ENCODE measurements at regions not wholly inside any gene's neighbourhood (a gene's known extent, or its start where the extent isn't known, plus 50 kb on each side); places are given as distances from the start of the nearest gene placed in this dataset.
"Not testable (repeated sequence)": the region's sequence is repeated elsewhere in the genome, so short reads cannot be mapped to it uniquely, and the experiment has no call there.

GRCh38 chr7:65145008-65145407 lies 138.5 kb upstream of the ERV3-1 start:
- DNase-seq = not testable (repeated sequence)

DNA sequence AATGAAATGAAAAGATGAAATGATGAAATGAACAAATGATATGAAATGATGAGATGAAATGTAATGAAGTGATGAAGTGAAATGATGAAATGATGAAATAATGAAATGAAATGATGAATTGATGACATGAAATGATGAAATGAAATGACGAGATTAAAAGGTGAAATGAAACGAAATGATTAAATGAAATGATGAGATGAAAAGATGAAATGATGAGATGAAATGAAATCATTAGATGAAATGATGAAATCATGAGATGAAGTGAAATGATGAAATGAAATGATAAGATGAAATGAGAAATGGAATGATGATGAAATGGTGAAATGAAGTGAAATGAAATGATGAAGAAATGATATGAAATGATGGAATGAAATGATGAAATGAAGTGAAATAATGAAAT lies 138.1 kb upstream of the ERV3-1 start:
- not testable (repeated sequence) for DNase-seq

GRCh38 chr7:65144119-65144518 lies 137.6 kb upstream of the ERV3-1 start:
- DNase-seq = not testable (repeated sequence)

GRCh38 chr7:65141894-65142293 lies 135.4 kb upstream of the ERV3-1 start:
- not testable (repeated sequence) for DNase-seq

DNA sequence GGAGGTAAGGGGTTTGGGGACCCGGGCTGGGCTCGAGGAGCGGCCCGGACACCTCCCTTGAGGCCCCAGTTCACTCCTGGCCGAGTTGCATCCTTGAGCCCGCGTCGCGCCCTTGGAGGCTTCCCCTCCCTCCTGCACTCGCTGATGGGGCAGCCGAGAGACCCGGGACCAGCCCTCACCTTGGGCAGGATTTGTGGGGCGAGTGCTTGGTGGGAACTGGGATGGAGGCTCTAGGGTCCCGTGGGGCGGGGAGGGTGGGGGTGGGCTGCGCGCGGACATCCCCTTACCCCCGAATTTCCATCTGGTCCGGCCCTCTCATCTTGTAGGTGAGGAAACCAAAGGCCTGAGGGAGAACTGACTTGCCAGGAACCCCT lies 134.9 kb upstream of the ERV3-1 start:
- DNase-seq = not testable (repeated sequence)

- DNase-seq = not testable (repeated sequence)
Observed at GRCh38 chr7:65140543-65141404, 134.3 kb upstream of the ERV3-1 start.

DNA sequence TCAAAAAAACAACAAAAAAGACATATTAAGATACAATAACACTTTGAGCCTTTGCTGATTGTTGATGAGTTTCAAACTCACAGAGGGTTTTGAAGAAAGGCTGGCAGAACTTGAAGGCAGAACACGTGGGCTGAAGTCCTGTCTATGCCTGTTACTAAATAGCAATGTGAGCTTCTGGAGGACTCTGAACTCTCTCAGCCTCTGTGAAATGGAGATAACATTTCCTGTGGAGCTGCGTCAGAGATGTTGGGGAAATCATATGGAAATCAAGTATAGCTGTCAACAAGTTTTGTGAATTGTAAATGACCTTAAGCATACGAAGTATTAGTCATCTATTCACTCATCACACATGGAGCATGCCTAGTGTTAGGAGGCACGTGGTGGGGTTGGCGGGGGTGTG lies 130.4 kb upstream of the ERV3-1 start:
- DNase-seq = not testable (repeated sequence)

DNA sequence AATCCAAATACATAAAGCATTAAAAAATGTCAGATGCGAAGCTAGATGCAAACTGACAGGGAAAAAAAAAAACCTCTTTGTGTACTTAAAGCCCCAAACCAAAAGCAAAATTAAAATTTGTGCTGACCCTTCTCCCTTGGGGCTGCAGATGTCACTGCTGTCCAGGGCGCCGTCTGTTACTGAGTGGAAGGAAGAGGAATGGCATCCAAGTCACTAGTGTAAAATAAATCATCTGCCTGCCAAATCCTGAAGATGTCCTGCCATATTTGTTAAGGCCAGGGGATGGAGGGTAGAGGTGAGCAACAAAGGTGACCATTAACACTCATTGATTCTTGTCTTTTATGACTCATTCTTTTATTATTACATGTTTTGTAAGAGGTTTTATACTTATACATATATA lies 126.6 kb upstream of the ERV3-1 start:
- DNase-seq = not testable (repeated sequence)

DNA sequence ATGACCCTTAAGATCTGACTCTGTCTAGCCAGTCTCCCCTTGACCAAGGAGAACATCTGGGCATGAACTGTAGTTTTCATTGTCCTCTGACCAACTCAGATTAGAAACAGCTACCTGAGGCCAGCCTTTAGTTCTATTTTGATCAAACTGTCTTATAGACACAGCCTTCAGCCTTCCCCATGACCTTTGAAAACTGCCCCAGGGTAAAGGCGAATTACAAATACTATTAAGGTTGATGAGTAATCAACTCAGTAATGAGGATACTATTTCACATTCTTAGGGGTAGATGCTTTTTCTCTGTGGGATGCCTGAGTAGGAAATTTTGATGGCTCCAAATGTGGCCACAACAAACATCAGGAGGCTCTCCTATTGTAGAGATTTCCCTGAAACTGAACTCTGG lies 125.8 kb upstream of the ERV3-1 start:
- not testable (repeated sequence) for DNase-seq

GRCh38 chr7:65127364-65127763 lies 120.9 kb upstream of the ERV3-1 start:
- not testable (repeated sequence) for DNase-seq

- not testable (repeated sequence) for DNase-seq
Observed at GRCh38 chr7:65124600-65124999, 118.1 kb upstream of the ERV3-1 start.

DNA sequence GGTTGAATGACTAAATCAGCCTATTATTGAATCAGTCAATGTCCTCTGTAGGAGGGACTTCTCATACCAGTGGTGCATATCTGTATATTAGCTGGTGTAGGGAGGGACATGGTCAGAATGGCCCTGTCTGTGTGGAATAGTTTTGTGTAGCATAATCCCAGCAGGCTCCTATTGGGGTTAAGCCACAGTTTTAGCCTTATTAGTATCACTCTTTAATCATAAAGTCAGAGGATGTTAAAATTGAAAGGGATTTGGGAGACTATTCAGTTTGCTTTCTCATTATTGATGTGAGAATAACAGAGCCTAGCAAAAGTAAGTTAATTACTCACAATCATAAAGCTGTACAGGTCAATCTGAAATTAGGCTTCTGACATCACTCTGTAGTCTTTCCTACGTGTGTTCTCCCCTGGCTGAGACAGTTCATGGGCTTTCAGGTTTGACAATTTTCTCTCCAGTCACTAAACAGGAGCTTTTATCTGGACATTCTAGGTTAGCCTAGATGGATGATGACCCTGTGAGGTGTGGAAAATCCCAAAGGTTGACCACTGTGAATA lies 99.2 kb upstream of the ERV3-1 start:
- DNase-seq = not testable (repeated sequence)

DNA sequence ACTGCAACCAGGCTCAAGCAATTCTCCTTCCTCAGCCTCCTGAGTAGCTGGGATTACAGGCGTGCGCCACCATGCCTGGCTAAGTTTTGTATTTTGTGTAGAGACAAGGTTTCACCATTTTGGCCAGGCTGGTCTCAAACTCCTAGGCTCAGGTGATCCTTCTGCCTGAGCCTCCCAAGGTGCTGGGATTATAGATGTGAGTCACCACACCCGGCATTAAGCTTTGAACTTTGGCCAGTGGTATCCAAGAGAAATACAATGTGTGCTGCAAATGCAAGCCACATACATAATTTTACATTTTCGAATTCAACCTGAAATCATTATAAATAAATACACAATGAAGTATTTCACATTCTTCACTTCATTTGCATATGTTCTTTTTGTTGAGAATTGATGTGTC lies 94.0 kb upstream of the ERV3-1 start:
- not testable (repeated sequence) for DNase-seq

DNA sequence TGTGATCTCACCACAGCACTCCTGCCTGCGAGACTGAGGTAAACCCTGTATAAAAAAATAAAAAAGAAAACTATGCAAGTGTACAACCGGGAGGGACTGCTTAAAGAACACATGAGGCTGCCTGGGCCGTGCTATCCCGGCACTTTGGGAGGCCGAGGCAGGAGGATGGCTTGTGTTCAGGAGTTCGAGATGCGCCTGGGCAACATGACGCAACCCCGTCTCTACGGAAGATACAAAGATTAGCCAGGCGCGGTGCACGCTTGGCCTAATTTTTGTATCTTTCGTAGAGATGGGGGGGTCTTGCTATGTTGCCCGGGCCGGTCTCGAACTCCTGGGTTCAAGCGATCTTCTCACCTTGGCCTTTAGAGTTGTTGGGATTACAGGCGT lies 75.2 kb upstream of the ERV3-1 start:
- DNase-seq = not testable (repeated sequence)

DNA sequence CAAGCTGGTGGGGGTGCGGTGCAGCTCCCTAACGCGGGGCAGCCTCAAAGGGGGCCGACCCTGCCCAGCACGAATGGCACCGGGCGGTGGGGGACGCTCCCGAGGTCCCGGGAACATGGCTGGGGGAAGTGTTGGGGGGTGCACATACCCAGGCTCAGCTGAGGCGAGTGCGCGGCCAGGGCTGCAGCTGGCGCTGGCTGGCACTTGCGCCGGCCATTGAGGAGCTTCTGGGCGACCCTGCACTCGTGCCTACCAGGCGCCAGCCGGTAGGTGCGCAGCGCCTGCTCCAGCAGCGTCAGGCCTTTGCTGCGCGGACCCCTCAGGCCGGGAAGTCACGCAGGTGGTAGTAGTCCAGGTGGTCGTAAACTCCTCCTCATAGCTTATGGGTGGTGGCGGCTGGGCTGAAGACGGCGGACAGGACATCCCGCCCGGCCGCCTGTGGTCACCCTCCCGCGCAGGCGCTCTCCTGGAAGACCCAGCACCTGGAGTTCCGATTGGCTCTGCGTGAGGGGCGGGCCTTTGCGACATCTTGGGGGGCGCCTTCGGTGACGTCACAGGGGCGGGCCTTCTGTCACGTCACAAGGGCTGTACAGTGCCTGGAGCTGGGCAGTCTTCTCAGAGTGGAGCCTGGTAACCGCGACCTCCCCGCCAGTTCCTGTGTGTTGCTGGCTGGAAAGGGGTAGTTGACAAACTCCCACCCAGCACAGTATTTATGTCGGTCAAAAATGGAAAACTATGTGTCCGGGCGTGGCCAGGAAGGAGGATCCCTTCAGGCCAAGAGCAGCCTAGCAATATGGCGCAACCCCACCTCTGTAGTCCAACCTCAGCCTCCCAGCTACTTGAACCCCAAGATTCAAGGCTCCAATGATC lies 74.5 kb upstream of the ERV3-1 start:
- peak; percentile 83 for DNase-seq

DNA sequence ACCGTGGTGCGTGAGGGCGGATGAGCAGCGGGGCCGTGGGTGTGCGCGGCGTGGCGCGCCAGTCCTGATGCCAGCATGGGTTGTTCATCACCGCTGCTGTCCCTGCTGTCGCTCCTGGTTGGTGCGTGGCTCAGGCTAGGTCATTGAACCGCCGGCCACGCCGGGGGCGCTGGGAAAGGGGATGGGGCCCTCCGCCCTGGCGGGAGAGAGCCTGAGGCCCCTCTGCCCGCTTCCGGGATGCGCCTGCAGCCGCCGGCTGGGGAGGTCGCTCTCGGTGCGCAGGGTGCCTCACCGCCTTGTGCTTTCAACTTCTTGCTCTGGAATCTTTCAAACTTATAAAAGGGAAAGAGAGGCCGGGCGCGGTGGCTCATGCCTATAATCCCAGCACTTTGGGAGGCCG lies 68.5 kb upstream of the ERV3-1 start:
- DNase-seq = not testable (repeated sequence)

- DNase-seq = not testable (repeated sequence)
Observed at GRCh38 chr7:65073160-65073559, 66.7 kb upstream of the ERV3-1 start.

- not testable (repeated sequence) for DNase-seq
Observed at GRCh38 chr7:65071854-65072431, 65.5 kb upstream of the ERV3-1 start.

GRCh38 chr7:65069476-65069875 lies 63.0 kb upstream of the ERV3-1 start:
- DNase-seq = not testable (repeated sequence)

GRCh38 chr7:65062566-65062965 lies 56.1 kb upstream of the ERV3-1 start:
- DNase-seq = not testable (repeated sequence)

DNA sequence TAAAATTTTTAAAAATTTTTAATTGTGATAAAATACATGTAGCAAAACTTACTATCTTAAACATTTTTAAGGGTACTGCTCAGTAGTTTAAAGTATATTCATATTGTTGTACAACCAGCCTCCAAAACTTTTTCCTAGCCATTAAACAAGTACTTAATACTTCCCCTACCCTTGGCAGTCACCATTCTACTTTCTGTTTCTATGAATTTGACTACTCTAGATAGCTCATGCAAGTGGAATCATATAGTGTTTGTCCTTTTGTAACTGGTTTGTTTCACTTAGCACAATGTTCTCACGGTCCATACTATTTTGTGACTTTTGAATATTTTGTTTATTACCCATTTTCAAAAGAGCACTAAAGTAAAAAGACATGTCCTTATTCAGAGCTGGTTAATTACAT lies 52.8 kb upstream of the ERV3-1 start:
- not testable (repeated sequence) for DNase-seq
